ENCODE measurements at regions not wholly inside any gene's neighbourhood (a gene's known extent, or its start where the extent isn't known, plus 50 kb on each side); places are given as distances from the start of the nearest gene placed in this dataset.

DNA sequence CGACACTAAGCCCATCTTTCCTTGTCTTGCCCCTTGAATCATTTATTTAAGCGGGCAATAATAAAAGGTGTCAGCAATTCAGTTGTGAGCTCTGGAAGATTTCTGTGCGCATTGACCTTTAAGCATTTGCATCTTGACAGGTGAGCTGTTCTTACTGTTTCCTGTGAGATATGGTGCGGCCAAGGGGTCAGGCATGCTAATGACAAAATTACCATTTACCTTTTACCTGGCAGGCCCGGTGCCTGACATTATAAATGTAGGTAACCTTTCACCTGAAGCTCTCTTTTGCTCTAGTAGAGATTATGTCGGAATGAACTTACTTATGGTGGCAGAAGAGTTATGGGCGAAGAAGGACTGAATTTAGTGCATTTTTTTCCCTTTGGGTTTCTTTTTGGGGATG lies 89.3 kb upstream of the EEF1E1 start:
- DNase-seq (ENCODE audit: low read depth), result no peak
- no peak overlapping the region for H3K4me3 ChIP-seq (ENCODE audit: low read depth, low read length)
- TF ChIP-seq, protein P1, sequence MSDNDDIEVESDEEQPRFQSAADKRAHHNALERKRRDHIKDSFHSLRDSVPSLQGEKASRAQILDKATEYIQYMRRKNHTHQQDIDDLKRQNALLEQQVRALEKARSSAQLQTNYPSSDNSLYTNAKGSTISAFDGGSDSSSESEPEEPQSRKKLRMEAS (IDR thresholded peaks at IDR 0.05; ENCODE audit: low read depth, low read length), result no peak
- TF ChIP-seq MYC (IDR thresholded peaks at IDR 0.05; ENCODE audit: low read depth, low read length), result no peak
- no peak for TF ChIP-seq POLR2A (IDR thresholded peaks at IDR 0.05; ENCODE audit: extremely low read depth, insufficient read length)
- TF ChIP-seq, protein P2, sequence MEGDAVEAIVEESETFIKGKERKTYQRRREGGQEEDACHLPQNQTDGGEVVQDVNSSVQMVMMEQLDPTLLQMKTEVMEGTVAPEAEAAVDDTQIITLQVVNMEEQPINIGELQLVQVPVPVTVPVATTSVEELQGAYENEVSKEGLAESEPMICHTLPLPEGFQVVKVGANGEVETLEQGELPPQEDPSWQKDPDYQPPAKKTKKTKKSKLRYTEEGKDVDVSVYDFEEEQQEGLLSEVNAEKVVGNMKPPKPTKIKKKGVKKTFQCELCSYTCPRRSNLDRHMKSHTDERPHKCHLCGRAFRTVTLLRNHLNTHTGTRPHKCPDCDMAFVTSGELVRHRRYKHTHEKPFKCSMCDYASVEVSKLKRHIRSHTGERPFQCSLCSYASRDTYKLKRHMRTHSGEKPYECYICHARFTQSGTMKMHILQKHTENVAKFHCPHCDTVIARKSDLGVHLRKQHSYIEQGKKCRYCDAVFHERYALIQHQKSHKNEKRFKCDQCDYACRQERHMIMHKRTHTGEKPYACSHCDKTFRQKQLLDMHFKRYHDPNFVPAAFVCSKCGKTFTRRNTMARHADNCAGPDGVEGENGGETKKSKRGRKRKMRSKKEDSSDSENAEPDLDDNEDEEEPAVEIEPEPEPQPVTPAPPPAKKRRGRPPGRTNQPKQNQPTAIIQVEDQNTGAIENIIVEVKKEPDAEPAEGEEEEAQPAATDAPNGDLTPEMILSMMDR (IDR thresholded peaks at IDR 0.05; ENCODE audit: low read depth, low read length), result no peak

DNA sequence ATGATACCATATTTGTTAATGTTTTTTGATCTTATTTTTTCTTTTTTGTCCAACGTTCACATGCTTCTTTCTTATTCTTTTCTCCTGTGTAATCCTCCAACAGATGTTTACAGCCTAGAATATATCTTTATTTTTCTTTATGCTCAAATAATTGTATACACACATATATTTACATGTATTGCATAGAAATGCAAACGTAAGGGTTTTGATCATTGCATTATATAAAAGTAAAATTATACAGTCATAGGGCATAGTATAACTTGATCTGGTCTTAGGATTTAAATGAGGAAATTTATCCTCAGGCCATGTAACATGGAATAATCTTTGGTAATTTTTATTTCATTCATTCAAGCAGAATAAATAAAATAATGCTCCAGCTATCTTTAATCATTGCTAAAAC lies 84.9 kb upstream of the EEF1E1 start:
- no peak for DNase-seq (ENCODE audit: low read depth)
- no peak overlapping the region for H3K4me3 ChIP-seq (ENCODE audit: low read depth, low read length)
- TF ChIP-seq, protein P1 (IDR thresholded peaks at IDR 0.05; ENCODE audit: low read depth, low read length), result no peak
- TF ChIP-seq, protein P2 (IDR thresholded peaks at IDR 0.05; ENCODE audit: low read depth, low read length), result no peak
- no peak for TF ChIP-seq POLR2A (IDR thresholded peaks at IDR 0.05; ENCODE audit: extremely low read depth, insufficient read length)
- TF ChIP-seq MYC (IDR thresholded peaks at IDR 0.05; ENCODE audit: low read depth, low read length), result no peak

DNA sequence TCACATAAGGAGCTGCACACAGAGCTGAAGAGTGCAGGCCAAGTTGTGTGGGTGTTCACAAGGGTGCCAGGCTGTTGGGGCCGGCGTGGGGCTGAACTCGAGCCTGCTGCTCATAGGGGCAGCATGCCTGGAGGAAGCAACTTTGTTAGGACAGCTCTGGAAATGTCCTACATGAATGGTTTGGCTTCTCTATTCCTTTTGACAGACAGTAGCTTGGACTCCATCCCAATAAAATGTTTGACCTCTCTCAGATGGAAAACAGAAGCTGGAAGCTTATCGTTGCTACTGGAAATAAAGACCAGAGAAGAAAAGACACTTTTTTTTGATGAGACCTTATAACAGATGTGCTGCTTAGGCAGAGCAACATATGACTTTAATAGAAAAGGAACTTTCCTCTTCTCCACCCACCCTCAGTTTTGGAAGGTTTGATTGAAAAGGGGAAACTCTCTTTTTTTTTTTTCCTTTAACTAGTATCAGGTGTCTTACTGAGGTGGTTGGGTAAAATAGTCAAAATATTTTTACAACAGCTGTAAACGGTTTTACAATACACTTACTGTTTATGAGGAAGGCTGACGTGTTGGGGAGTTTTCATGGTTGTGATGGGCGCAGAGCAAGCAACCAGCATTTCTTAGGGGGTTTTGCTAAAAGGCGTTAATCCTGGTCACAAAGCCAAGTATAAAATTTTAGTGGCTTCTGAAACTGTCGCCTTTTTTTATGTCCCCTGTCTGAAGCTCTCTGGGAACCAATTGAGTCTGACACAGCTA lies 80.7 kb upstream of the EEF1E1 start:
- no peak overlapping the region for H3K4me3 ChIP-seq (ENCODE audit: low read depth, low read length)
- no peak for TF ChIP-seq MYC (IDR thresholded peaks at IDR 0.05; ENCODE audit: low read depth, low read length)
- TF ChIP-seq, protein P1 (IDR thresholded peaks at IDR 0.05; ENCODE audit: low read depth, low read length), result no peak
- TF ChIP-seq, protein P2 (IDR thresholded peaks at IDR 0.05; ENCODE audit: low read depth, low read length), result no peak
- no peak for TF ChIP-seq POLR2A (IDR thresholded peaks at IDR 0.05; ENCODE audit: extremely low read depth, insufficient read length)
- DNase-seq (ENCODE audit: low read depth), result no peak

DNA sequence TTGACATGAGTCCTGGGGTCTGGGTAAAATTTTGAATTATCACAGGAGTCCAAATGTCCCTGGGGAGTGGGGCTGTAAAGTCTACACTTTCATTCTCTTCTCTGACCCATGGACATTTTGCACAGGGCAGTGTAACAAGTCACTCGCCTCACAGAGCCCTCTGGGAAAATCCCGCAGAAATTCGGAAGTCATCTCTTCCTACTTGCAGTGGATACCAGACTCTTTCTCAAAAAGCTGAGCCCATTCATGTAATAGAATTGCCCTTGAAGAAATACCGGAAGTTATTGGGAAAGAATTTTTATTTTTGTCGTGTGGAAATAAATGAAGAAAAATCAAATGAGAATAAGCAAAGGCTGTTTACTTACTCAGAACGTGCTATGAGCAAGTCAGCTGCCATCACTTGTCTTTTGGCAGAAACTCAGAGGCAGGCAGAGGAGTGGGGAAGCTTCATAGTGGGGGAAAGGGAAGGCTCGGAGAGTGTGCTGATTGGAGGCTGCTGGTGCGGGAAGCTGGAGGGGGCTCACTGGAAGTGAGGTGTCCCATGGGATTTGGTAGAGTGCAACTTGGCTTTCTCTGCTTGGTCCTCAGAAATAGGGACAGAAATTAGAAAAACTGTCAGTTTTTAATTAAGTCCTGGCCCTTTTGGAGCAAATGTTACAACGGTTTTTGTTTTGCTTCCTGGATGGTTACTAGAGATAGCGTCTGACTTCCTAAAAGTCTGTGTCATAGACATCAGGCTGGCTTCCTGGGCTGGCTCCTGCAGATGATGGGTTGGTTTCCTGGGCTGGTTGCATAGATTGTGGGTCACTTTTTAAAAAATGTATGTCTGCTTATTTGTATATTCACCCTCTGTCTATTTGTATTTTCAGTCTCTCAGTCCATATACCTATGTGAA lies 79.8 kb upstream of the EEF1E1 start:
- no peak overlapping the region for H3K4me3 ChIP-seq (ENCODE audit: low read depth, low read length)
- TF ChIP-seq, protein P2 (IDR thresholded peaks at IDR 0.05; ENCODE audit: low read depth, low read length), result no peak
- no peak for TF ChIP-seq MYC (IDR thresholded peaks at IDR 0.05; ENCODE audit: low read depth, low read length)
- TF ChIP-seq, protein P1 (IDR thresholded peaks at IDR 0.05; ENCODE audit: low read depth, low read length), result no peak
- TF ChIP-seq POLR2A (IDR thresholded peaks at IDR 0.05; ENCODE audit: extremely low read depth, insufficient read length), result no peak
- peak; percentile 15 for DNase-seq (ENCODE audit: low read depth)

DNA sequence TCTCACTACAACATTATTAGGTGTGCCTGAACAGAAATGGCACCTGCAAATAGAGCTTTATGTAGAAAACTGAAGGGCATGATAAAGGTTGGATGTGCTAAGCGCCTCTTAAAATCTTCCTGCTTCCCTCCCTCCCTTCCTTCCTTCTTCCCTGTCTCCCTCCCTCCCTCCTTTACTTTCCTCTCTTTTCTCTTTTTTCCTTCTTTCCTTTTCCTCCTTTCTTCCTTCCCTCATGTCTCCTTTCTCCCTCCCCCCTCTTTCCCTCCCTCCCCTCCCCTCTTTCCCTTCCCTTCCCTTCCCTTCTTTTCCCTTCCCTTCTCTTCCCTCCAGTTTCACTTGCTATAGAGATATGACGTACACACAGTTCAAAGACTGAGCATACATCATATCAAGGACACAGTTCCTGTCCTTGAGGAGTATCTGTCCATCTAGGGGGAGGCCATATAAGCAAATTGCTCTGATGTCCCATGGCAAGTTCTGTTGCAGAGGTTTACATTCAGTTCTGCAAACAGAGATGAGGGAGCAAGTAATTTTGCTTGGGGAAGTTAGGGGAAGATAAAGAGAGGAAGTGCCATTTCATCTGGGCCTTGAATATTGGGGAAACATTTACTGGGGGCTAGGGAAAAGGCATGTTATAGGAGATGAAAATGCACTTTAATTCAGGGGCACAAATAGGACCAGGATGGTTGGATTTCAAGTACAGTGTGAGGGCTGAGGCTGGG lies 79.0 kb upstream of the EEF1E1 start:
- DNase-seq (ENCODE audit: low read depth), result no peak
- TF ChIP-seq, protein P2 (IDR thresholded peaks at IDR 0.05; ENCODE audit: low read depth, low read length), result no peak
- TF ChIP-seq, protein P1 (IDR thresholded peaks at IDR 0.05; ENCODE audit: low read depth, low read length), result no peak
- TF ChIP-seq MYC (IDR thresholded peaks at IDR 0.05; ENCODE audit: low read depth, low read length) (no peak), POLR2A (IDR thresholded peaks at IDR 0.05; ENCODE audit: extremely low read depth, insufficient read length) (no peak)
- no peak overlapping the region for H3K4me3 ChIP-seq (ENCODE audit: low read depth, low read length)
